Effector memory CD4-positive, alpha-beta T cell (primary cell): ENCODE measurements at regions not wholly inside any gene's neighbourhood (a gene's known extent, or its start where the extent isn't known, plus 50 kb on each side); places are given as distances from the start of the nearest gene placed in this dataset.

Experiments used
- DNase-seq, 3 donors: peaks; one replicate each; pipeline ENCODE4 v3.0.0-alpha.2; 2020
- H3K27ac ChIP-seq: 2 replicates; pipeline ENCODE4 v1.7.0; 2013; ENCODE audit warnings: mild to moderate bottlenecking, low read length, moderate library complexity; ENCODE audit not compliant: insufficient read depth, poor library complexity, severe bottlenecking
- H3K27me3 ChIP-seq: replicated peaks from 2 replicates; pipeline ENCODE4 v1.7.0; 2013; ENCODE audit warnings: mild to moderate bottlenecking, low read length; ENCODE audit not compliant: insufficient read depth, control insufficient read depth, poor library complexity, severe bottlenecking
- H3K36me3 ChIP-seq: 2 replicates; pipeline ENCODE4 v1.7.0; 2013; ENCODE audit warnings: mild to moderate bottlenecking, low read length, moderate library complexity; ENCODE audit not compliant: control insufficient read depth, insufficient read depth
- H3K4me1 ChIP-seq: 2 replicates; pipeline ENCODE4 v1.7.0; 2013; ENCODE audit warnings: low read length, mild to moderate bottlenecking; ENCODE audit not compliant: control insufficient read depth, insufficient read depth, poor library complexity, severe bottlenecking
- H3K4me3 ChIP-seq: 2 replicates; pipeline ENCODE4 v1.7.0; 2013; ENCODE audit warnings: low read length, low read depth, mild to moderate bottlenecking; ENCODE audit not compliant: insufficient read depth, poor library complexity, severe bottlenecking
- H3K9me3 ChIP-seq: 2 replicates; pipeline ENCODE4 v1.7.0; 2013; ENCODE audit warnings: mild to moderate bottlenecking, low read length, moderate library complexity; ENCODE audit not compliant: control insufficient read depth

- H3K9me3 ChIP-seq, result no peaks in the 10 kb centered on the region
- H3K27ac ChIP-seq, result no peak overlapping the region
- no peak overlapping the region for H3K4me3 ChIP-seq
- DNase-seq, result no peak
- no peaks in the 10 kb centered on the region for H3K4me1 ChIP-seq
- no peaks in the 10 kb centered on the region for H3K36me3 ChIP-seq
- no peaks in the 10 kb centered on the region for H3K27me3 ChIP-seq
Observed at GRCh38 chr13:86856991-86857390, 814.2 kb upstream of the SLITRK5 start.

GRCh38 chr13:86858216-86858615 lies 813.0 kb upstream of the SLITRK5 start:
- no peak overlapping the region for H3K4me3 ChIP-seq
- no peaks in the 10 kb centered on the region for H3K9me3 ChIP-seq
- no peaks in the 10 kb centered on the region for H3K27me3 ChIP-seq
- no peaks in the 10 kb centered on the region for H3K4me1 ChIP-seq
- DNase-seq, result no peak
- H3K27ac ChIP-seq, result no peak overlapping the region
- no peaks in the 10 kb centered on the region for H3K36me3 ChIP-seq

GRCh38 chr13:86862137-86862536 lies 809.0 kb upstream of the SLITRK5 start:
- DNase-seq, result no peak
- H3K27me3 ChIP-seq, result no peaks in the 10 kb centered on the region
- H3K36me3 ChIP-seq, result no peaks in the 10 kb centered on the region
- no peak overlapping the region for H3K4me3 ChIP-seq
- no peak overlapping the region for H3K27ac ChIP-seq
- H3K9me3 ChIP-seq, result no peaks in the 10 kb centered on the region
- no peaks in the 10 kb centered on the region for H3K4me1 ChIP-seq

- no peaks in the 10 kb centered on the region for H3K27me3 ChIP-seq
- H3K36me3 ChIP-seq, result no peaks in the 10 kb centered on the region
- no peaks in the 10 kb centered on the region for H3K9me3 ChIP-seq
- H3K4me1 ChIP-seq, result no peaks in the 10 kb centered on the region
- no peak overlapping the region for H3K27ac ChIP-seq
- DNase-seq, result no peak
- no peak overlapping the region for H3K4me3 ChIP-seq
Observed at GRCh38 chr13:86864376-86864775, 806.8 kb upstream of the SLITRK5 start.

GRCh38 chr13:86870444-86870843 lies 800.7 kb upstream of the SLITRK5 start:
- no peak overlapping the region for H3K4me3 ChIP-seq
- no peaks in the 10 kb centered on the region for H3K36me3 ChIP-seq
- H3K27me3 ChIP-seq, result no peaks in the 10 kb centered on the region
- no peak overlapping the region for H3K27ac ChIP-seq
- DNase-seq, result no peak
- no peaks in the 10 kb centered on the region for H3K4me1 ChIP-seq
- no peaks in the 10 kb centered on the region for H3K9me3 ChIP-seq

- DNase-seq, result no peak
- H3K27ac ChIP-seq, result no peak overlapping the region
- H3K27me3 ChIP-seq, result no peaks in the 10 kb centered on the region
- no peak overlapping the region for H3K4me3 ChIP-seq
- no peaks in the 10 kb centered on the region for H3K4me1 ChIP-seq
- H3K36me3 ChIP-seq, result no peaks in the 10 kb centered on the region
- H3K9me3 ChIP-seq, result no peaks in the 10 kb centered on the region
Observed at GRCh38 chr13:86877441-86877840, 793.7 kb upstream of the SLITRK5 start.

GRCh38 chr13:86878781-86879180 lies 792.4 kb upstream of the SLITRK5 start:
- H3K27me3 ChIP-seq, result no peaks in the 10 kb centered on the region
- no peak overlapping the region for H3K4me3 ChIP-seq
- no peak overlapping the region for H3K27ac ChIP-seq
- no peaks in the 10 kb centered on the region for H3K9me3 ChIP-seq
- H3K4me1 ChIP-seq, result no peaks in the 10 kb centered on the region
- no peak for DNase-seq
- H3K36me3 ChIP-seq, result no peaks in the 10 kb centered on the region

GRCh38 chr13:86881390-86881789 lies 789.8 kb upstream of the SLITRK5 start:
- Histone ChIP-seq H3K4me3 (no peak overlapping the region), H3K27me3 (no peaks in the 10 kb centered on the region), H3K36me3 (no peaks in the 10 kb centered on the region), H3K27ac (no peak overlapping the region), H3K4me1 (no peaks in the 10 kb centered on the region), H3K9me3 (no peaks in the 10 kb centered on the region)
- DNase-seq, result no peak

- H3K27me3 ChIP-seq, result no peaks in the 10 kb centered on the region
- no peaks in the 10 kb centered on the region for H3K36me3 ChIP-seq
- no peaks in the 10 kb centered on the region for H3K4me1 ChIP-seq
- no peak for DNase-seq
- H3K9me3 ChIP-seq, result no peaks in the 10 kb centered on the region
- no peak overlapping the region for H3K4me3 ChIP-seq
- no peak overlapping the region for H3K27ac ChIP-seq
Observed at GRCh38 chr13:86882107-86882506, 789.1 kb upstream of the SLITRK5 start.

- no peaks in the 10 kb centered on the region for H3K27me3 ChIP-seq
- no peak overlapping the region for H3K27ac ChIP-seq
- no peak overlapping the region for H3K4me3 ChIP-seq
- no peak for DNase-seq
- no peaks in the 10 kb centered on the region for H3K36me3 ChIP-seq
- H3K9me3 ChIP-seq, result no peaks in the 10 kb centered on the region
- no peaks in the 10 kb centered on the region for H3K4me1 ChIP-seq
Observed at GRCh38 chr13:86882835-86883234, 788.3 kb upstream of the SLITRK5 start.

- Histone ChIP-seq H3K9me3 (no peaks in the 10 kb centered on the region), H3K27me3 (no peaks in the 10 kb centered on the region), H3K4me1 (no peaks in the 10 kb centered on the region), H3K4me3 (no peak overlapping the region), H3K27ac (no peak overlapping the region), H3K36me3 (no peaks in the 10 kb centered on the region)
- DNase-seq, result no peak
Observed at GRCh38 chr13:86892330-86892729, 778.8 kb upstream of the SLITRK5 start.
